Stomach (tissue), 4 donors: ENCODE measurements at regions not wholly inside any gene's neighbourhood (a gene's known extent, or its start where the extent isn't known, plus 50 kb on each side); places are given as distances from the start of the nearest gene placed in this dataset.

Source experiments
- CTCF ChIP-seq, 7 experiments: fragments of 450-650 bp in 4 of 7; fragments of 200-600 bp in 3 of 7; sonication (generic) in 3 of 7; IDR thresholded peaks; one replicate each; pipeline ENCODE4 v1.5.1; 2016 to 2019; ENCODE audit warnings: antibody characterized with exemption in 7 of 7, control low read depth in 2 of 7, mild to moderate bottlenecking in 1 of 7
- POLR2A ChIP-seq, 4 donors: fragments of 450-650 bp; IDR thresholded peaks; one replicate each; pipeline ENCODE4 v1.6.1; 2016; ENCODE audit warnings: antibody characterized with exemption in 4 of 4, control low read depth in 2 of 4, mild to moderate bottlenecking in 1 of 4, moderate library complexity in 1 of 4

GRCh38 chr3:3587647-3587972, 211.6 kb upstream of the LRRN1 start:
- no peak for TF ChIP-seq CTCF (IDR thresholded peaks at IDR 0.05)
- TF ChIP-seq POLR2A (IDR thresholded peaks at IDR 0.05) = no peak
